T-helper 17 cell (primary cell): ENCODE measurements at regions not wholly inside any gene's neighbourhood (a gene's known extent, or its start where the extent isn't known, plus 50 kb on each side); places are given as distances from the start of the nearest gene placed in this dataset.
A peak's percentile ranks its signal among the peaks of the same experiment; 100 is the strongest.
"Not testable (repeated sequence)": the region's sequence is repeated elsewhere in the genome, so short reads cannot be mapped to it uniquely, and the experiment has no call there.

Source experiments
- ATAC-seq: fragments of 150-1000 bp; cut with Tn5 transposase; 2 replicates; pipeline ENCODE4 v1.10.0; 2021; ENCODE audit warnings: mild to moderate bottlenecking, moderate library complexity
- DNase-seq, 3 donors: peaks; one replicate each; pipeline versions ENCODE4 v3.0.0 to v3.0.0-alpha.2; 2020 to 2021
- H3K9me3 ChIP-seq: one replicate; pipeline ENCODE4 v1.7.0; 2013; ENCODE audit warnings: low read length, mild to moderate bottlenecking; ENCODE audit not compliant: control insufficient read depth, poor library complexity, severe bottlenecking
- H3K27ac Mint-ChIP-seq: one replicate; pipeline ENCODE4 v1.8.0; 2022; ENCODE audit warnings: mild to moderate bottlenecking, moderate library complexity, mixed read lengths
- H3K27me3 Mint-ChIP-seq: one replicate; pipeline ENCODE4 v1.8.0; 2022; ENCODE audit warnings: mixed read lengths
- H3K36me3 Mint-ChIP-seq: one replicate; pipeline ENCODE4 v1.8.0; 2022; ENCODE audit warnings: low read depth, mixed read lengths
- H3K4me1 Mint-ChIP-seq: one replicate; pipeline ENCODE4 v1.8.0; 2022; ENCODE audit warnings: mild to moderate bottlenecking, mixed read lengths
- H3K4me3 Mint-ChIP-seq: one replicate; pipeline ENCODE4 v1.8.0; 2022; ENCODE audit warnings: mild to moderate bottlenecking, moderate library complexity, mixed read lengths

GRCh38 chr9:87781331-87781730 is 55.4 kb downstream of the CTSL start:
- no peaks in the 10 kb centered on the region for H3K9me3 ChIP-seq
- H3K4me3 Mint-ChIP-seq, result no peak overlapping the region
- H3K4me1 Mint-ChIP-seq, result no peaks in the 10 kb centered on the region
- H3K27me3 Mint-ChIP-seq, result no peaks in the 10 kb centered on the region
- no peak overlapping the region for H3K27ac Mint-ChIP-seq
- no peaks in the 10 kb centered on the region for H3K36me3 Mint-ChIP-seq
- ATAC-seq (no peak), DNase-seq (no peak)

DNA sequence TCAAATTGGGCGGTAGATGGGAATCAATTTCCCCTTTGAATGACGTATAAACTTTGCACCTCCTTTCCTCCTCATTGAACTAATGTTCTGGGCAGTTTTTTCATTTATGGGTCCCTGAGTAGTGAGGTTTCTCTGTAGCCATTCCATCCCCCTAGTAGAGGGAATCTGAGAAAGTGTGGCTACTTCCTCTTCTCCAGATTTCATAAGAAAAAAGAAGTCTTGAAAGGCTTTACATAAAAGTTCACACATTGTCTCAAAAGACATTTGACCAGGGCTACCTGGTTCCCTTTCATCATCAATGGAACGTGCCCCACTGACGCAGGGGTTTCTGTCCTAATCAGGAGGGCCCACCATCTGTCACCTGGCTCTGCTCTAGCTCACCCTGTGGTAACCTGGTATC is 57.3 kb downstream of the CTSL start:
- H3K27ac Mint-ChIP-seq, result no peak overlapping the region
- H3K4me1 Mint-ChIP-seq, result no peaks in the 10 kb centered on the region
- no peaks in the 10 kb centered on the region for H3K9me3 ChIP-seq
- ATAC-seq (no peak), DNase-seq (no peak)
- H3K4me3 Mint-ChIP-seq, result no peak overlapping the region
- peaks cover 4% of the 10 kb centered on the region for H3K27me3 Mint-ChIP-seq
- H3K36me3 Mint-ChIP-seq, result no peaks in the 10 kb centered on the region

GRCh38 chr9:87785315-87785970 is 59.5 kb downstream of the CTSL start:
- H3K27me3 Mint-ChIP-seq, H3K36me3 Mint-ChIP-seq, ATAC-seq, H3K4me3 Mint-ChIP-seq, H3K4me1 Mint-ChIP-seq, H3K9me3 ChIP-seq, DNase-seq, H3K27ac Mint-ChIP-seq: not testable (repeated sequence)

DNA sequence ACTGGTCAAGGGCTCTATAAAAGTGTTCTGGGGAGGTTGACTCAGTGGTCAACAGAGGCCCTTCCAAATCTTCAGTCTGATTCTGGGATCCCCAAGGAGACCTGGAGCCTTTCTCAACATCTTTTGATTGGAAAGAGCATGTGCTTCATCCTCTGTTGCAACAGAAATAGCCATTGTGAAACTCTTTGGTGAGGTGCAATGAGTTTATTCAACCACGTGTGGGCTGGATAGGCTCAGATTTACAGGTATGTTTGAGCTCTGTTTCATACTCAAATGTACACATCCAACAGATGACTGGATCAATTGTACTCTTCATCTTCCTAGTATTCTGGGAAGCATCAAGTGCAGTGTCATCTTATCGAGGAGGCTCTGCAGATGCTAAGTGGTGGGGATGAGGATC is 60.5 kb downstream of the CTSL start:
- H3K4me1 Mint-ChIP-seq, result no peaks in the 10 kb centered on the region

GRCh38 chr9:87786876-87787275 is 61.0 kb downstream of the CTSL start:
- Mint-ChIP-seq H3K27me3 (peaks cover 4% of the 10 kb centered on the region), H3K36me3 (peaks cover 2% of the 10 kb centered on the region), H3K4me3 (no peak overlapping the region), H3K4me1 (no peaks in the 10 kb centered on the region), H3K27ac (no peak overlapping the region)
- ATAC-seq (no peak), DNase-seq (no peak)
- no peaks in the 10 kb centered on the region for H3K9me3 ChIP-seq

More for the DNA sequence above, 60.5 kb downstream of the CTSL start:
- DNase-seq, result no peak
- H3K27me3 Mint-ChIP-seq, result peaks cover 4% of the 10 kb centered on the region
- peaks cover 2% of the 10 kb centered on the region for H3K36me3 Mint-ChIP-seq
- no peak overlapping the region for H3K27ac Mint-ChIP-seq
- H3K9me3 ChIP-seq, result no peaks in the 10 kb centered on the region
- ATAC-seq, result no peak
- H3K4me3 Mint-ChIP-seq, result no peak overlapping the region

DNA sequence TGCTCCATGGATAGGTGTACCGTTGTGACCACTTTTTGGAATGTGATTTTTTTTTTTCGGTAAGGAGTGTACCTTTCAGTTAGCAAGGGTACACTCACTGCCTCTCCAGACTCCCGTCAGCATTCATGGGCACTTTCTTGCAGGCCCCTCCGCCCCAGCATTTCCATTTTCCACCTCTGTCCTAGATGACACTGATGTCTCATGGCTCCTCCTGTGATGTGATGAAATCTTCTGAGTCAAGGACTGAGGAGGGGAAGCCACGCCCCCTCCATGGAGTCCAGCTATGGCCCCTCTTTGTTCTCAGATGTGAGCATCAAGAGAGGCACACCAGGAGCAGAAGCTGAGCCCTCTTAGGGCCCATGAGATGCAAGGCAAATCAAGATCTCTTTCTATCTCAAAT is 61.8 kb downstream of the CTSL start:
- H3K9me3 ChIP-seq, result no peaks in the 10 kb centered on the region
- Mint-ChIP-seq H3K36me3 (peaks cover 2% of the 10 kb centered on the region), H3K27me3 (peaks cover 4% of the 10 kb centered on the region), H3K27ac (no peak overlapping the region), H3K4me3 (no peak overlapping the region), H3K4me1 (peaks cover under 1% of the 10 kb centered on the region)
- no peak for DNase-seq
- no peak for ATAC-seq

GRCh38 chr9:87792831-87793288 is 66.9 kb downstream of the CTSL start:
- Mint-ChIP-seq H3K27ac (no peak overlapping the region), H3K36me3 (peaks cover 2% of the 10 kb centered on the region), H3K27me3 (peaks cover 2% of the 10 kb centered on the region), H3K4me3 (no peak overlapping the region), H3K4me1 (peaks cover 8% of the 10 kb centered on the region)
- DNase-seq (no peak), ATAC-seq (peak; percentile 77)
- H3K9me3 ChIP-seq, result no peaks in the 10 kb centered on the region

DNA sequence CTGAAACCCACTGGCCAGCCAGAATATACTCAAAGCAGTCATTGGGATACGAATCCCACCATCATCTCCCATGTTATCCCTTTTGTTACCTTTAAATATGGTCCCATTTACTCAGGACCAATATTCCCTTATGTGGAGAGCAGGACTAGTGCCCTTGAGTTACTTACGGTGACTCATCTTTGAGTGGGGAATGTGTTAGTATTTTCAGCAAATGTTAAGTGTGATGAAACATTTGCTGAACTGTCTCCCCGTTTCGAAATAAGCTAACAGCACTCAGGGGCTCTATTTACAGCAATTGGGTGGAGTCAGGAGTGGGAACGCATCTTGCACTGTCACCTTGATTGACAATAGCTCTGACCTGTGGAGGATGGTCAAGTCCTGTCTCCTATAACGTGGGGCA is 67.4 kb downstream of the CTSL start:
- Mint-ChIP-seq H3K4me3 (peak overlapping the region; percentile 7), H3K4me1 (peaks cover 8% of the 10 kb centered on the region), H3K27ac (no peak overlapping the region), H3K27me3 (no peaks in the 10 kb centered on the region), H3K36me3 (peaks cover 2% of the 10 kb centered on the region)
- no peaks in the 10 kb centered on the region for H3K9me3 ChIP-seq
- no peak for DNase-seq
- ATAC-seq, result peak; percentile 32

DNA sequence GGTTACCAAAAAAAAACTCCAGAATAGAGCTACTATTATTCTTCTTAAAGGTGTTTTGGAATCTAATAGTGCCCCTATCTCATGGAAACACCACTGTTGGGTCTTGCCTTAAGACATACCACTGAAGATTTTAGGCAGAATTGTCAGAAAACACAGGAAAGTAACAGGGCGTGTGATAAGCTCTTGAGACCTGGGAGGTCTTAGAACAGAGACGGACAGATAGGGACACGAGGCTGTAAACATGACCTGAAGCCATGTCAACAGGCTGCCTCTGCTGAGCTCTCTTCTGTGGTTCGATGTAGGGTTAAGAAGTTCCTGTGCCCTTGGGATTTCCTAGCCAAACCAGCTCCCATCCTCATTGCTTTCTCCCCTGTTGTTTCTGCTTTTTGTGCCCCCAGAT is 69.3 kb downstream of the CTSL start:
- no peak overlapping the region for H3K4me3 Mint-ChIP-seq
- no peak for DNase-seq
- no peak for ATAC-seq
- H3K27me3 Mint-ChIP-seq, result no peaks in the 10 kb centered on the region
- no peaks in the 10 kb centered on the region for H3K9me3 ChIP-seq
- H3K4me1 Mint-ChIP-seq, result peaks cover 8% of the 10 kb centered on the region
- H3K27ac Mint-ChIP-seq, result no peak overlapping the region
- no peaks in the 10 kb centered on the region for H3K36me3 Mint-ChIP-seq

DNA sequence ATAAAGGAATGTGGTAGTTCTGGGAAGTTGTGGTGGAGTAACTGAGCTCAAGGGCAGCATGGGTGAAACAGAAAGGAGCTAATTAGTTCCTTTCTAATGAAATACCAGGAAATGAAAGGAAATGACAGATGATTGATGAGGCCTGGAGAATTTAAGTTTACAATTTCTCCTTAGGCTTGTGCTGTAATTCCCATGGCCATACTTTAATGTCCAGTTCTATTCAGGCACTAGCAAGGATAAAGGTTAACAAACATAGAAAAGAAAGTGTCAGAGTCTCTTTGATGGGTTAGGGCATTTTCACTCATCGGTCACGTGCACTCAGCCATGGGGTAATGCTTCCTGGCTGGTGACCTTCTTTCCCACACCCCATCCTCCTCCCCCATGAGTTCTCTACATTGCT is 70.3 kb downstream of the CTSL start:
- H3K36me3 Mint-ChIP-seq, result no peaks in the 10 kb centered on the region
- H3K27me3 Mint-ChIP-seq, result no peaks in the 10 kb centered on the region
- ATAC-seq, result no peak
- H3K9me3 ChIP-seq, result no peaks in the 10 kb centered on the region
- DNase-seq, result no peak
- peak overlapping the region; percentile 60 for H3K27ac Mint-ChIP-seq
- peaks cover 8% of the 10 kb centered on the region for H3K4me1 Mint-ChIP-seq
- no peak overlapping the region for H3K4me3 Mint-ChIP-seq

DNA sequence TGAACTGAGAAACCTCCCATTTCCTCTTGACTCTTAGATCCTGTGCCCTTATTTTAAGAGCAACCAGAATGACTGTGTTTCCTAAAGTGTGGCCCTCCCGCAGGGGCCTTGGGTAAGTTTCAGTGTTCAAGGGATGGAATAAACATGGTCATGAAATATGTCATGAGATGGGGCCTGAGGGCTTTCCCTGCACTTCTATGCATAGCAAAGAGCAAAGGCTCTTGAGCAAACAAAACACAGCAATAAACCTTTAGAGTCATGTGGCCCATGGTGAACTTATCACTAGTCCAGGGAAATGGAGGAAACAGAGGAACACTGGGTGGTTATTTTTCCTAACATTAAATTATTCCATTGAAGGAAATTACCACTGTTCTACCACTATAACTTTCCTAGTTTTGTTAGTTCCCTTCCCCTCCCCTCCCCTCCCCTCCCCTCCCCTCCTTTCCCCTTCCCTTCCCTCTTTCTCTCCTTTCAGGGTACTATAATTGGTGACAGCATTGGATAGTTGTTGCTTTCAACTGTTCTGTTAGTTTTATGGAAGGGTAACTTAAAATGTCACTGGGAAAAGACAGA is 72.4 kb downstream of the CTSL start:
- H3K4me1 Mint-ChIP-seq, result peaks cover 2% of the 10 kb centered on the region
- no peak for ATAC-seq
- H3K9me3 ChIP-seq, result no peaks in the 10 kb centered on the region
- peaks cover 1% of the 10 kb centered on the region for H3K27me3 Mint-ChIP-seq
- H3K4me3 Mint-ChIP-seq, result no peak overlapping the region
- H3K36me3 Mint-ChIP-seq, result no peaks in the 10 kb centered on the region
- DNase-seq, result no peak
- H3K27ac Mint-ChIP-seq, result no peak overlapping the region

GRCh38 chr9:87799503-87799902 is 73.6 kb downstream of the CTSL start:
- H3K27me3 Mint-ChIP-seq, result peaks cover 13% of the 10 kb centered on the region
- ATAC-seq (no peak), DNase-seq (no peak)
- H3K36me3 Mint-ChIP-seq, result no peaks in the 10 kb centered on the region
- H3K4me1 Mint-ChIP-seq, result peaks cover 2% of the 10 kb centered on the region
- H3K4me3 Mint-ChIP-seq, result no peak overlapping the region
- H3K27ac Mint-ChIP-seq, result no peak overlapping the region
- no peaks in the 10 kb centered on the region for H3K9me3 ChIP-seq

DNA sequence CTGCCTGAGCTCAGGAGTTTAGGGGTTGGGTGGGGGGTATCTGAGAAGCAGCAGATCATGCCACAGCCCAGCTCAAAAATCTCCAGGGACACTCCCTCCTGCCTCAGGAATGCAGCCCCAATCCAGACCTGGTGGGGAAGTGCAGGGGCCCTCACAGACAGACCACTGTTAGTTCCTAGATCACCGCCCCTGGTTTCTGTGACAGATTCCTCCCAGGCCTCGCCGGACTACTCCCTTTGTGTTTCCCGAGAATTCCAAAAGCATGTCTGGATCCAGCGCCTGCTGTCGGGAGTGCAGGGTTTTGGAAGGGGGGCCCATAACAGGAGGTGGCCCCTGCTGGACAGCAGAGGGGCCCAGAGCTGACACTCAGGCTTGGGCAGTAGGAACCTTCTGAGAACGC is 74.5 kb downstream of the CTSL start:
- ATAC-seq (no peak), DNase-seq (no peak)
- H3K9me3 ChIP-seq, result no peaks in the 10 kb centered on the region
- peaks cover 2% of the 10 kb centered on the region for H3K4me1 Mint-ChIP-seq
- no peak overlapping the region for H3K27ac Mint-ChIP-seq
- H3K36me3 Mint-ChIP-seq, result no peaks in the 10 kb centered on the region
- peaks cover 15% of the 10 kb centered on the region for H3K27me3 Mint-ChIP-seq
- no peak overlapping the region for H3K4me3 Mint-ChIP-seq

GRCh38 chr9:87801013-87801412 is 75.1 kb downstream of the CTSL start:
- no peak for DNase-seq
- H3K4me1 Mint-ChIP-seq, result peaks cover 2% of the 10 kb centered on the region
- no peaks in the 10 kb centered on the region for H3K9me3 ChIP-seq
- H3K27me3 Mint-ChIP-seq, result peaks cover 20% of the 10 kb centered on the region
- ATAC-seq, result no peak
- no peak overlapping the region for H3K4me3 Mint-ChIP-seq
- H3K36me3 Mint-ChIP-seq, result no peaks in the 10 kb centered on the region
- H3K27ac Mint-ChIP-seq, result no peak overlapping the region
